SK-N-MC (cell line): ENCODE measurements at regions not wholly inside any gene's neighbourhood (a gene's known extent, or its start where the extent isn't known, plus 50 kb on each side); places are given as distances from the start of the nearest gene placed in this dataset.

Experiments
- EZH2 ChIP-seq: fragments of 200-600 bp; sonication (generic); IDR thresholded peaks from one replicate; pipeline ENCODE4 v1.6.1; 2017; ENCODE audit warnings: antibody characterized with exemption
- FOXP2 ChIP-seq: optimal IDR thresholded peaks from 2 replicates; pipeline ENCODE3; 2011; ENCODE audit warnings: mild to moderate bottlenecking, moderate library complexity; ENCODE audit not compliant: insufficient read depth; ENCODE audit errors: extremely low read length, control extremely low read depth

GRCh38 chr2:11068856-11069526 is 86.3 kb upstream of the SLC66A3 start:
- TF ChIP-seq EZH2 = no peak
- TF ChIP-seq FOXP2 = no peak
